ENCODE measurements at regions not wholly inside any gene's neighbourhood (a gene's known extent, or its start where the extent isn't known, plus 50 kb on each side); places are given as distances from the start of the nearest gene placed in this dataset.

DNA sequence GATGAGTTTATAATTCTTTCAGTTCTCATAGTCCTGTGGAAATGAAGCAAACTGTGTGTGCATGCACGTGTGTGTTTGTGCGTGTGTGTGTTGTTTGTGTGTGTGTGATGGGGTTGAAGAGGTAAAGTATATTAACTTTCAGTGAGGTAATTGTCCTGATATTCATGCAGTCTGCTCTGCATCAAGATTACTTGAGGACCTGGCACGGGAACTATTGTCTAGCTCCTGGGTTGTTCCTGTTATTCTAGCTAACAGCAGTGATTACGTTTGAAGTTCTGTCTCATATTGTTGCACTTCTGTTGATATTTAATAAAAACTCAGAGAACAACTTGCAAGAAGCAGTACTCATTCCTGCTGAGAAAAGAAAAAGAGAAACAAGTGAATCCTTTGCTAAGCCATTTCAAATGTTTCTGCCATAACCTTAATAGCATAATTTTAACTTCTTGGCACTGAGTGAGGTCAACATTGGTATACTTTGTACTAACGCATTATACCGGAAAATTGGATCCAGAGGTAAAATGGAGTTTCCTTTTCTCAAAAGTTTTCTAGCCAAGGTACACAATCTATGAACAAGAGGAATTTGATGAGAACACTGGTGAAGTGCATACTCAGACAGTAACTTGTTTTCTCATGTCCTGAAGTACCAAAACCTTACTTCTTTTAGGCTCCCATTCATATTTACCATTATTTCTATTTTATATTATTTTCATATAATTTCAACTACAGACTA lies 113.2 kb downstream of the SPCS3 start:
- Mint-ChIP-seq H3K4me1 (no peaks in the 10 kb centered on the region), H3K27ac (no peak overlapping the region)
- no peaks in the 10 kb centered on the region for H3K27me3 ChIP-seq (ENCODE audit: insufficient read depth, low read length)

More for the DNA sequence above, 113.2 kb downstream of the SPCS3 start:
- no peak for TF ChIP-seq CTCF (conservative IDR thresholded peaks at IDR 0.05)
- H3K56ac ChIP-seq (ENCODE audit: insufficient read length, low read depth, low read length), result no peak overlapping the region
- H2BK120ac ChIP-seq (ENCODE audit: low read depth, low read length, poor library complexity, severe bottlenecking), result no peak overlapping the region
- Mint-ChIP-seq H3K9me3 (no peaks in the 10 kb centered on the region), H3K27me3 (ENCODE audit: low read depth) (no peaks in the 10 kb centered on the region), H3K36me3 (ENCODE audit: insufficient read depth in 1 of 3, low read depth in 3 of 3) (no peaks in the 10 kb centered on the region), H3K4me3 (no peak overlapping the region)
- no peaks in the 10 kb centered on the region for H3K79me1 ChIP-seq (ENCODE audit: insufficient read depth, low read depth, low read length, poor library complexity, severe bottlenecking)
- no peaks in the 10 kb centered on the region for H3K9me3 ChIP-seq (ENCODE audit: control insufficient read depth, low read depth, low read length)
- no peak for DNase-seq
- no peak overlapping the region for H2BK5ac ChIP-seq (ENCODE audit: insufficient read length, low read length)
- no peak overlapping the region for H3K27ac ChIP-seq (ENCODE audit: insufficient read length, low read depth, low read length)
- H2AFZ ChIP-seq (ENCODE audit: low read length), result no peak overlapping the region
- no peak overlapping the region for H4K5ac ChIP-seq (ENCODE audit: insufficient read length, low read depth, low read length)
- H4K8ac ChIP-seq (replicated peaks; ENCODE audit: insufficient read length, low read depth, low read length), result no peak overlapping the region
- no peak overlapping the region for H3K18ac ChIP-seq (ENCODE audit: insufficient read length, low read depth, low read length)
- no peak overlapping the region for H3K4ac ChIP-seq (ENCODE audit: low read depth, low read length)
- no peak overlapping the region for H3T11ph ChIP-seq (ENCODE audit: low read length)
- H2BK12ac ChIP-seq (ENCODE audit: insufficient read length, low read depth, low read length), result no peak overlapping the region
- no peak overlapping the region for H2BK20ac ChIP-seq (ENCODE audit: low read depth, low read length, poor library complexity, severe bottlenecking)
- no peak overlapping the region for H3K9ac ChIP-seq (ENCODE audit: extremely low read depth, insufficient read length, low read length)
- H3K14ac ChIP-seq (ENCODE audit: insufficient read depth, low read length), result no peak overlapping the region
- H3K23ac ChIP-seq (ENCODE audit: insufficient read length, low read depth, low read length), result no peak overlapping the region
- H4K20me1 ChIP-seq (ENCODE audit: control insufficient read depth, insufficient read depth, insufficient read length), result no peaks in the 10 kb centered on the region
- 100% methylated on average over 1 of the region's 6 CpGs for WGBS (ENCODE audit: extremely low coverage, insufficient read length, low lambda C conversion rate)
- no peaks in the 10 kb centered on the region for H3K23me2 ChIP-seq (ENCODE audit: insufficient read length, low read depth, low read length, poor library complexity, severe bottlenecking)
- H2BK15ac ChIP-seq (ENCODE audit: low read depth, low read length), result no peak overlapping the region
- H3K4me1 ChIP-seq (ENCODE audit: insufficient read depth, low read length), result no peaks in the 10 kb centered on the region
- no peaks in the 10 kb centered on the region for H3K79me2 ChIP-seq (ENCODE audit: insufficient read depth, low read length)
- H3K4me2 ChIP-seq (ENCODE audit: insufficient read depth, insufficient read length, low read length), result no peak overlapping the region
- H4K91ac ChIP-seq (ENCODE audit: insufficient read length, low read depth, low read length), result no peak overlapping the region
- no peak overlapping the region for H2AK5ac ChIP-seq (ENCODE audit: insufficient read length, low read length)
